Ovary (tissue), 3 donors: ENCODE measurements at regions not wholly inside any gene's neighbourhood (a gene's known extent, or its start where the extent isn't known, plus 50 kb on each side); places are given as distances from the start of the nearest gene placed in this dataset.

Experiments
- POLR2A ChIP-seq: fragments of 450-650 bp; IDR thresholded peaks from one replicate; pipeline ENCODE4 v1.6.1; 2017; ENCODE audit warnings: antibody characterized with exemption, mild to moderate bottlenecking, moderate library complexity
- TF ChIP-seq, protein P1 (sequence below), 3 donors: fragments of 450-650 bp in 2 of 3; fragments of 200-600 bp in 1 of 3; IDR thresholded peaks; one replicate each; pipeline versions ENCODE4 v1.5.1 to v1.8.0; 2016 to 2022; ENCODE audit warnings: antibody characterized with exemption in 3 of 3, mild to moderate bottlenecking in 1 of 3
- donor health status: DM: no; HTN: no; CAD: no.

DNA sequence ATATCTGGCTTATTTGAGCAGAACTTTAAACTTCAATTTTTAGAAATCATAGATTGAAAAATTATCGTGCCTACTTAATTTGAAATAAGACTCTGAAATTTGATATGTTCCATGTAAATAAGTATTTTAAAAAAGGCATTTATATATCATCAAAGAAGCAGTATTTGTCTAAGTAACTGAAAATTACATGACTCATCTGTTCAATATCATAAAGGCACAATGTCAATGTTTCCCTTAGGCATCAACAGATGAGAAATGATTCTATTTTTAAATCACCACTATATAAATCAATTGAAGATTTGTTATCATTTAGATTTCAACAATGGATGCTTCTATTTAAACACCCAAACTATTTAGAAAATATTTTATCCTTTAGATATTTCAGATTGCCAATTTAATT, 142.9 kb upstream of the POU5F2 start:
- no peak for TF ChIP-seq POLR2A
- TF ChIP-seq, protein P1, sequence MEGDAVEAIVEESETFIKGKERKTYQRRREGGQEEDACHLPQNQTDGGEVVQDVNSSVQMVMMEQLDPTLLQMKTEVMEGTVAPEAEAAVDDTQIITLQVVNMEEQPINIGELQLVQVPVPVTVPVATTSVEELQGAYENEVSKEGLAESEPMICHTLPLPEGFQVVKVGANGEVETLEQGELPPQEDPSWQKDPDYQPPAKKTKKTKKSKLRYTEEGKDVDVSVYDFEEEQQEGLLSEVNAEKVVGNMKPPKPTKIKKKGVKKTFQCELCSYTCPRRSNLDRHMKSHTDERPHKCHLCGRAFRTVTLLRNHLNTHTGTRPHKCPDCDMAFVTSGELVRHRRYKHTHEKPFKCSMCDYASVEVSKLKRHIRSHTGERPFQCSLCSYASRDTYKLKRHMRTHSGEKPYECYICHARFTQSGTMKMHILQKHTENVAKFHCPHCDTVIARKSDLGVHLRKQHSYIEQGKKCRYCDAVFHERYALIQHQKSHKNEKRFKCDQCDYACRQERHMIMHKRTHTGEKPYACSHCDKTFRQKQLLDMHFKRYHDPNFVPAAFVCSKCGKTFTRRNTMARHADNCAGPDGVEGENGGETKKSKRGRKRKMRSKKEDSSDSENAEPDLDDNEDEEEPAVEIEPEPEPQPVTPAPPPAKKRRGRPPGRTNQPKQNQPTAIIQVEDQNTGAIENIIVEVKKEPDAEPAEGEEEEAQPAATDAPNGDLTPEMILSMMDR (IDR thresholded peaks at IDR 0.05): no peak
